GM20000 (cell line): ENCODE measurements at regions not wholly inside any gene's neighbourhood (a gene's known extent, or its start where the extent isn't known, plus 50 kb on each side); places are given as distances from the start of the nearest gene placed in this dataset.

Experiments used
- DNase-seq: peaks from one replicate; pipeline ENCODE4 v3.0.0; 2012; ENCODE audit warnings: low spot score
- TF ChIP-seq, protein P1 (sequence below): IDR thresholded peaks from 2 replicates; pipeline ENCODE4 v1.5.1; 2012; ENCODE audit warnings: mild to moderate bottlenecking, control low read depth; ENCODE audit errors: extremely low read depth, missing control alignments

DNA sequence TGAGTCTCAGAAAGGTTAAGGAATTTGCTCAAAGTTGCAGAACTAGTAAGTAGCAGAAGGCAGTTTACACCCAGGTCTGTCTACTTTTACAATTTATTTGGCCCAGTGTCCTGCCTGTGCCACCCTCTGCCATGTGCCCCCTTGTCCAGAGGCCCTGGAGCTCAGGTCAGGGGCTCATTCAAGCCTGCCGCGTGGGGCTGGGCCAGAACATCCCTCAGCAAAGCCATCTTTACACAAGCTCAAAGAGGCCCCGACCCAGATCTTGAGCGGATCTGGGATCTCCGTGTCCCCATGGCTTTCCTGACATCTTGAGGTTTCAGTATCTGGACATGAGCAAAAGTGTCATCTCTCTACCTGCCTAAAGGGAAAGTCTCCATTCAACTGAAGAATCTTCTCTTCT lies 76.4 kb upstream of the VSTM2B start:
- no peak for DNase-seq

DNA sequence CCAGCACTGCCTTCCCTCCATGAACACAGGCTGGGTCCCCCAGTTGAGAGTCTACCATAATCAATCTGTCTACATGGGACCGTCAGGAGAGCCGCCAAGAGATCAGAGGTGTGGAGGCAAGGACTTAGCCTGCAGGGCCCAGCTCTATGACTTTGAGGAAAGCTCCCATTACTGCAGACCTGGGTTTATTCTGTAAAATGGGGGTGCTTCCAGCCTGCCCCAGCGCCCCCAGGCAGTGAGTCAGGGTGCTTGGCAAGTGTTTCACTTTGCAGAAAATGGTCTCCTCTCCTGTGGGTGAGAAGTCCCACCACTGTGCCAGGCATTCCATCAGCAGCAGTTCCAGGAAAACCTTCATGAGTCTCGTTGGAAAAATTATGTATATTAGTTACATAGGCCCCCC lies 75.5 kb upstream of the VSTM2B start:
- TF ChIP-seq, protein P1, sequence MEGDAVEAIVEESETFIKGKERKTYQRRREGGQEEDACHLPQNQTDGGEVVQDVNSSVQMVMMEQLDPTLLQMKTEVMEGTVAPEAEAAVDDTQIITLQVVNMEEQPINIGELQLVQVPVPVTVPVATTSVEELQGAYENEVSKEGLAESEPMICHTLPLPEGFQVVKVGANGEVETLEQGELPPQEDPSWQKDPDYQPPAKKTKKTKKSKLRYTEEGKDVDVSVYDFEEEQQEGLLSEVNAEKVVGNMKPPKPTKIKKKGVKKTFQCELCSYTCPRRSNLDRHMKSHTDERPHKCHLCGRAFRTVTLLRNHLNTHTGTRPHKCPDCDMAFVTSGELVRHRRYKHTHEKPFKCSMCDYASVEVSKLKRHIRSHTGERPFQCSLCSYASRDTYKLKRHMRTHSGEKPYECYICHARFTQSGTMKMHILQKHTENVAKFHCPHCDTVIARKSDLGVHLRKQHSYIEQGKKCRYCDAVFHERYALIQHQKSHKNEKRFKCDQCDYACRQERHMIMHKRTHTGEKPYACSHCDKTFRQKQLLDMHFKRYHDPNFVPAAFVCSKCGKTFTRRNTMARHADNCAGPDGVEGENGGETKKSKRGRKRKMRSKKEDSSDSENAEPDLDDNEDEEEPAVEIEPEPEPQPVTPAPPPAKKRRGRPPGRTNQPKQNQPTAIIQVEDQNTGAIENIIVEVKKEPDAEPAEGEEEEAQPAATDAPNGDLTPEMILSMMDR, result no peak
- no peak for DNase-seq

More for the DNA sequence above, 76.4 kb upstream of the VSTM2B start:
- TF ChIP-seq, protein P1, result no peak

DNA sequence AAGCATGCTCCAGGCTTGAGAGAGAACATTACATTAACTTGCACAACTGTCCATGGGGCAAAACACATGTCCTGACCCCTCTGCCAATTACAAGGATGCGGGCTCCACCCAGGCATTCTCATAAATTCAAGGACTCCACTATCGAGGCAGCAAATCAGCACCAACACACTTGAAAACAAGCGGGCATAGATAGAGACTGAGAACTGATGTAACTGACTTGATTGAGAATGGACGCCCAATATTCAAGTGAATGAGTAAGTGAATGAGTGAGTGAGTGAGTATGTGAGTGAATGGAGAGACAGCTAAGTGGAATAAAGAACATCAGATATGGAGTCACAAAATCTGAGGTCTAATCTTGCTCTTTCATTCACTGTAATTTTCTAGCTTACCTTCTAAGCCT lies 75.0 kb upstream of the VSTM2B start:
- TF ChIP-seq, protein P1, result no peak
- no peak for DNase-seq

DNA sequence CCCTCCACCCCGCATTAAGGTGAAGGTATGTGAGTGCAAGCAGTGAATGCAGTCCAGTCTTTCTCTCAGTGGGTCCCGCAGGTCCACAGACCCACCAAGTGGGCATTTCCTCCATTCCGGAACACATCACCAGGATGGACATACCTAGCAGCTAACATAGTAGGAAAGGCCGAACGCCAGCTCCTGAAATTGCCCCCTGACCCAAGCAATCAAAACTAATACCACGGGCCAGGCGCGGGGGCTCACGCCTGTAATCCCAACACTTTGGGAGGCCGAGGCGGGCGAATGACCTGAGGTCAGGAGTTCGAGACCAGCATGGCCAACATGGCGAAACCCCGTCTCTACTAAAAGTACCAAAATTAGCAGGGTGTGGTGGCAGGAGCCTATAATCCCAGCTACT lies 71.7 kb upstream of the VSTM2B start:
- no peak for DNase-seq
- TF ChIP-seq, protein P1, result no peak

DNA sequence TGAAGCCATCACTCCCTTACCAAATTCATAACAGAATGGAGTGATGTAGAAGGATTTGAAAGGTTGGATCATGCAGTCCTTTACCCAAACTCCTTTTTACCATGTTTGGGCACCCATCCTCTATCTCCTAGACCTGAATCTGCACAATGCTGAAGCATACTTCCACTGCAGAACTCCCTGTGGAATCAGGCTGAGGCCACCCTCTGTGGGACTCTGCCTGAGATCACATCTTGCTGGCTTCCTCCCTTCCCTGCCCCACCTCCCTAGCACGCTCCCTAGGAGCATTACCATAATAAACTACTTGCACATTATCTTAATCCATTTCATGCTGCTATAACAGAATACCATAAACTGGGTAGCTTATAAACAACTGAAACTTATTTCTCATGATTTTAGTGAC lies 68.4 kb upstream of the VSTM2B start:
- TF ChIP-seq, protein P1, result no peak
- DNase-seq, result no peak

DNA sequence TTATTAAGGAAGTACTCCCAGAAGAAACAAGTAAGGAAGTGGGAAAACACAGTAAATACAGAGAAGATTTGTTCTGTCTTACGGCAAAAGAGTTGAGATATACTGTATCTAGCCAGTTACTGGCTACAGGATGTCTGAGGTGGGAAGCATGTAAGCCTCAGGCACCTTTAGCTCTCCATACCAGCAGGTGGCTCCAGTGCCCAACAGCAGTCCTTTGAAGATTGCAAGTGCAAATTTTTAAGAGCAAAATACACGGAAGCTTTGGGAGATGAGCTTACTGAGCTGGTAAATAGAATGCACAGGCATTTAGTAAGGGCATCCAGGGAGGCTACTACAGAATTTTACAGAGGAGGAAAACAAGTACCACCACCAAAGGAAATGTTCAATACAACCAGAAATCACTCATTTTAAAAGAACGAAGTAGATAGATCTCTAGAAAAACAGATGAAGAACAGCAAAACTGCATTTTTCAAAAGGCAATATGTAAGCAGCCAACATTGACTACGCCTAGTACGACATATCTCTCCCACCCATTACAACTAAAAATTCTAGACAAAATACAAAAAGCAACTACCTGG lies 57.9 kb upstream of the VSTM2B start:
- peak; percentile 35 for DNase-seq
- TF ChIP-seq, protein P1, result peak; percentile 40

DNA sequence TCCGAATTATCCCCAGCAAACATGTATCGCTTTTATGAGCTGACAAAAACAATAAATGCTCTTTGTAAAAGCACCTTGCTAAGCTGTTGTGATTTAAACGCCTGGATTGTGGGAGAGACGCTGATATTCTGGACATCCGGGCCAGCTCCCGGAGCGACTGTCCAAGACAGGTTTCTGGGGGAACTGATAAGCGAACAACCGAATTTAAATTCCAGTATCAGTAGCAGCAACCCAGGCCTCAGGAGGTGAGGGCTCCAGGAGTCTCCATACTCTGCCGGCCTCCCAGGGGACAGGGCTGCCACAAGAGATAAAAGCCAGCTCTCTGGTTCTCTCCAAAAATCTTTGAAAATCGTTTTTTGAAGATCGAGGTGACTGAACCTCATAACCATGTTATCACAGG lies 50.3 kb upstream of the VSTM2B start:
- DNase-seq, result no peak
- TF ChIP-seq, protein P1, result no peak
